ENCODE measurements at regions not wholly inside any gene's neighbourhood (a gene's known extent, or its start where the extent isn't known, plus 50 kb on each side); places are given as distances from the start of the nearest gene placed in this dataset.

DNA sequence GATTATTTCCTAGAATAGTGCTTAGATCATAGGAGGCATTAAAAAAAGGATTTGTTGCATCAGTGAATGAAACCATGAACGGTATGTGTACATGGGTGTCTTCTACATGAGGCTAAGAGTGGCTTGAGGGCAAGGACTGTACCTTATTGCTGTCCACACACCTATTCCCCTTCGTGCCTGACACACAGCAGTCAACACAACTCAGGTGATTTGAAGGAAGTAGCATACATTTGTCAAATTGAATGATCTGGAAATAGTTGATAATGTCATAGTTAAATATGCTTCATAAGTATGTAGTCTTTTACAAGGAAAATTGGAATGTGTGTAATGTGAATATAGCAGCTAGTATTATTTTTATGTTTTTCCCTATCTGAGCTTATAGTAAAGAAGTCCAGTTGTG is 189.0 kb upstream of the DAB1 start:
- TF ChIP-seq, protein P1, sequence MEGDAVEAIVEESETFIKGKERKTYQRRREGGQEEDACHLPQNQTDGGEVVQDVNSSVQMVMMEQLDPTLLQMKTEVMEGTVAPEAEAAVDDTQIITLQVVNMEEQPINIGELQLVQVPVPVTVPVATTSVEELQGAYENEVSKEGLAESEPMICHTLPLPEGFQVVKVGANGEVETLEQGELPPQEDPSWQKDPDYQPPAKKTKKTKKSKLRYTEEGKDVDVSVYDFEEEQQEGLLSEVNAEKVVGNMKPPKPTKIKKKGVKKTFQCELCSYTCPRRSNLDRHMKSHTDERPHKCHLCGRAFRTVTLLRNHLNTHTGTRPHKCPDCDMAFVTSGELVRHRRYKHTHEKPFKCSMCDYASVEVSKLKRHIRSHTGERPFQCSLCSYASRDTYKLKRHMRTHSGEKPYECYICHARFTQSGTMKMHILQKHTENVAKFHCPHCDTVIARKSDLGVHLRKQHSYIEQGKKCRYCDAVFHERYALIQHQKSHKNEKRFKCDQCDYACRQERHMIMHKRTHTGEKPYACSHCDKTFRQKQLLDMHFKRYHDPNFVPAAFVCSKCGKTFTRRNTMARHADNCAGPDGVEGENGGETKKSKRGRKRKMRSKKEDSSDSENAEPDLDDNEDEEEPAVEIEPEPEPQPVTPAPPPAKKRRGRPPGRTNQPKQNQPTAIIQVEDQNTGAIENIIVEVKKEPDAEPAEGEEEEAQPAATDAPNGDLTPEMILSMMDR (conservative IDR thresholded peaks at IDR 0.05 in 1 of 2, IDR thresholded peaks at IDR 0.05 in 1 of 2; ENCODE audit: extremely low read depth in 1 of 2, insufficient read depth in 1 of 2, low read depth in 1 of 2, low read length in 2 of 2): no peak
- TF ChIP-seq EZH2 (IDR thresholded peaks at IDR 0.05; ENCODE audit: borderline replicate concordance, low read length): no peak

All from mammary epithelial cell (primary cell).